NCI-H82 (cell line): ENCODE measurements at regions not wholly inside any gene's neighbourhood (a gene's known extent, or its start where the extent isn't known, plus 50 kb on each side); places are given as distances from the start of the nearest gene placed in this dataset.

Source experiments
- DNase-seq: peaks from one replicate; lab custom pipeline; 2025; lab: John Stamatoyannopoulos, UW

DNA sequence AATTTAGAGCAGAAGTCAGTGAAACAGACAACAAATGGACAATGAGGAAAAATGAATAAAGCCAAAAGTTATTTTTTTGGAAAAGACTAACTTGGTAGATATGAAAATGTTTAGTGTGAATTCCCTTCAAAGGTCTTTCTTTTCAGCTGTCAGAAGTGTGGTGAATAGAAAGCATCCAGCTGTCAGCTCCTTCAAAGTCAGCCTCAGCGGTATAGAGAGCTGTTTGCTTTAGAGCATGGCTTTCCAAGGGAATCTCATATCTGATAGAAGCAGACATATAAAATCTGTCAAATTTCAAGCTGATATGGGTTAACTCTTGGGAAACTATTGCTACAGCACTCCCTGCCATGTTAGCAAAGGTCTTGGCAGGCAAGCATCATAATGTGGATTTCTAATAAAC, 309.3 kb downstream of the CASP12 start:
- no peak for DNase-seq

DNA sequence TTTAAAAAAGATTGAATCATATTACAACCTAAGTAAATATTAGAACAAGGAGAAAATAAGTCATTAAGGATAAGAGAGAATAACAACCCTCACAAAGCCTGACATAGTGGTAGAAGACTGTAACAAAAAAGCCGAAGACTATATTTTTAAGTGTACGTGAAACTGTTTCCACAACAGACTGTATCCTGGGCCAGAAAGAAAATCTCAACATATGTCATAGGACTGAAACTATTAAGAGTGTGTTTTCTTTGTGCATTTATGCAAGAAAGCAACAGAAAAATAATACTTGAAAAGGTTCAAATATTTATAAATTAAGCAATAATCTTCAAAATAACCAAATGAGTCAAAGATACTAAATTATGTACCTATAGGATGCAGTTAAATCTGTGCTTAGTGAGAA, 309.8 kb downstream of the CASP12 start:
- DNase-seq: no peak

DNA sequence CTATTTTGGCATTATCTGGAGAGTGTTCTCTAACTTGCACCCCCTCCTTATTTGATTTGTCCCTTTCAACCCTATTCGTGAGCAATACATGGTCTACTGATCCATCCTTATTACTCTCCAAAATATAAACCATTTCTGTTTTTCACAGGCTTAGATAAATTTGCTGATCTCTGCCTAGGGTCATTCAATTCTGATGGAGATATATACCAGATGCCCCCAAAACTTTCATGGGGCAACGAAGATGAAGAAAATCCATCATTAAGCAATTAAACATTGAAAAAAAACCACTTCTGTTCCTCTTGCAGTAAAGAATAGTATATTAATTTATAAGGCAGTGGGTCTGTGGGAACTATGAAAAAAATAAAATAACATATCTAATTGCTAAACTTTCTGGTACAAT, 313.4 kb downstream of the CASP12 start:
- no peak for DNase-seq

DNA sequence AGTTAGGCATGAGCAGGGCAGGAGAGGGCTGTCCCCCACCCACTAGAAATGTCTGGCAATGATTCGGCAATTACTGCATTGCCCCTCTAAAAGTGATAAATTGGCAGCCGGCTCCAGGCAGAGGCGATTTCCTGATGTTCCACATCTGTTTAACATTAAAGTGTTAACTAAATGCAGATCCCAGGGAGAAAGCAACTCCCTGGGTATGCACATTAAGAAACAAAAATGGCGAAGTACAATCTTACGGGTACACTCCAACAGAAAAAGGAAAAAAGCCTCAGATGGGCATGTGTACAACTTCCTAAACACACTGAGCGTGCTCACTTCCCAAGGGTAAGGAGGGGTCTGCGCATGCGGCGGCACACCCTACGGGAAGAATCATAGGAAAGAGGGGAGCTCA, 314.4 kb downstream of the CASP12 start:
- DNase-seq: no peak

DNA sequence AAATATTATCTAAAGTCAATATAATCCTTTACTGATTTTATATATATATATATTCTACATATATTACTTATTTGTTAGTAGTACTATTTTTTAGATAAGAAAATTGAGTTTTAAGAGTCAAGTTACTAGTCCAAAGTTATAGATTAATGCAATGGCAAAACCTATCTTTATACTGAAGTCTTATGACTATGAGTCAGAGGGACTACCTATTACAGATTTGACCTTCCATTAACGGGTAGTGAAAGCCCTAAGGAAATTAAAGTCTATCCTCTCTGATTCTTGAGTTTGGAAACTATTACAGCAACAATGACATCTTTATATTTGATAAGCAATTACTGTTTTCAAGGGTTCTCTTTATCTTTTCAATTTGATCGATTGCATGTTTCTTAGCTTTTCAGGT, 315.8 kb downstream of the CASP12 start:
- no peak for DNase-seq

DNA sequence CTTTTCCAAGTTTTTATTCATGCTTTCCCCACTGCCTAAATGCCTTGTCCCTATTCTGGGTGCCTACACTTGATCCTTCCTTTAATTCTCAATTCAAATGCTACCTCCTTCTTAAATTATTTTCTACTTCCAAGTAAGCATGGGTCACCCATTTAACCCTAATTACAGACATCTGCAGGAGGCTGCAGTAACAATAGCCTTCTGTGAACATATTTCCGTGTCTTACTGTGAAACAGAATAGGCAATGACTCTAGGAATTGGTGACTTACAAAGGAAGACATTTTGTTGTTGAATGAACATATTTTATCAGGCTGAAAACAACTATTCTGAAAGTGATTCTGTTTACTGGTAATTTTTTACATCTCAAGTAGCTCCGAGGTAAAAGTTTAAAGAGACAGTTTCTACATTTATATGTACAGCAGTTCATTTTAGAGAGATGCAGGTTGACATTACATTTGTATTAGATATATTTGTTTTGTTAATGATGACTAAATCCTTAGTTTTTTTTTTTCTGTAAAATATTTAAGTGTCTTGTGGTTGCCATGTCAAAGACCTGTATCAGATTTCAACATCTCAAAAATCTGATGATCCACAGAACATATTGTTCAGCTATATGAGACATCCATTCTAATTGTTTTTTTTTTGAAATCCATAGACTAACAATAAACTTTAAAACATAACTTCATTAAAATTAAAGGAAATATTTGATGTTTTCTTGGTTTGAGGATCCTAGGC, 316.8 kb downstream of the CASP12 start:
- no peak for DNase-seq

DNA sequence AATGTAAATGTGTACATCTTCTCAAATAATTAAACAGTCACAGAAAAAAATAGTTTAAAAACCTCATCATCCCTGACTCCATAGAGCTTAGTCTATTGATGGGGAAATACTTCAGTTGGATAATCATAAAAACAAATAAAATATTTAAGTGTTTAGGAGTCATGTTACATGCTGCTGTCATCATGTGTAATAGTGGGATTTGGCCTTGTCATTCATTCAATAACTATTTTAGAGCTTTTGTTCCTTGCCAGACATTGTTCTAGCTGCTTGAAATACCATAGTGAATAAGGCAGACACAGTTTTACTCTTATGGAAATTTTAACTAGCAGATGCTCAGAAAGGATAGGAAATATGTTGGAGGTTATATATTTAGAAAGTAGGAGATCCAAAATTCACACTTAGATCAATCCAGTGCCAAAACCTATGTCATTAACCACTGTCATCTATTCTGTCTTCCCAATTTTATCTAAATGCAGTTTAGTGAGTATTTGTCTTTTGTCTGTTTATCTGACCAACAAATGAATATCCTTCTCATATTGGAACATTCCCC, 324.7 kb downstream of the CASP12 start:
- DNase-seq: no peak

DNA sequence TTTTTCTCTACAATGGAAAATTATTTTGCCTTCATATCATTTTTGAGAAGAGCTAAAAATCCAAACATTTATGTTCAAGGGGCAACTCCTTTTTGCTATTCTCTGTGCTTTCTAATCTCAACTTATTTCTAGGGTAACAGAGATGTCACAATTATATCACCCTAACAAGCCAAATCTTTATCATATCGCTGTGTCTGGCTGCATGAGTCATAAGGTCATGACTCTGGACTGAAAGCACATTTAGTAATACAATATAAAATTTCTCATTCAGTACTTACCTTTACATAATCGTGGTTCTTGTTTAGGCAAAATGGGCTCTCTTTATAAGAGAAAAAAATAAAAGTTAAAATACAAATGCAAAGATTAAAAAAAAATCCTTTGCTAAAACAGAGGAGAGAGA, 326.0 kb downstream of the CASP12 start:
- DNase-seq: no peak

DNA sequence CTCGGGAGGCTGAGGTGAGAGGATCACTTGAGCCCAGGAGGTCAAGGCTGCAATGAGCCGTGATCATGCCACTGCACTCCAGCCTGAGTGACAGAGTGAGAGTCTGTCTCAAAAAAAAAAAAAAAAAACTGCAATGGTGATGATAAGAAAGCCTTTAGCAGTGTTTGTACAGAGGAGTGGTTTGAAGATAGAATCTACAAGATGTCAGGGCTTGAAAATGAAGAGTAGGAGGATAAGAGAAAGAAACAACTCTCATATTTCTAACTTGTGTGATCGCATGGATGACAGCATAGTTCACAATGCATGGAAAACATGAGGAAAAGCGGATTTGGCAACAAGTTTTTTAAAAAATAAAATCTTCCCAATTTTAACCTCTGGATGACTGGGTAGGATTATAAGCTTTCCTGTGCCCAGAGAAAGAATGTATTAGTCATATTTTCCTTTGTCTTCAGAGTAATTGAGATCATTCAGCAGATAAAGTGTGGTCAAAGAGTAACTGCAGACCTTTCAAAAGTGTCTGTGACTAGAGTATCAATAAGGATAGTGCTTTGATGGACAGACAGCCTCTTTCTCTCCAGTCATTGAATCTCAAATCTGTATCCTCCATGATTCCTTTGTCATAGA, 328.1 kb downstream of the CASP12 start:
- DNase-seq: no peak

DNA sequence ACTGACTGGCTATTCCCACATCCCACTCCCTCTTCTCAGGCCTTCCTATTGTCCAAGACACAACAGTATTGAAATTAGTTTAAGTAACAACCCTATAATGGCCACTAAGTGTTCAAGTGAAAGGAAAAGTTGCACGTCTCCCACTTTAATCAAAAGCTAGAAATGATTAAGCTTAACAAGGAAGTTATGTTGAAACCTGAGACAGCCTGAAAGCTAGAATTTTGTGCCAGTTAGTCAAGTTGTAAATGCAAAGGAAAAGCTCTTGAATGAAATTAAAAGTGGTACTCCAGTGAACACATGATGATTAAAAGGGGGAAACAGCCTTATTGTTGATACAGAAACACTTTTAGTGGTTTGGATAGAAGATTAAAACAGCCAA, 332.7 kb downstream of the CASP12 start:
- DNase-seq: no peak

DNA sequence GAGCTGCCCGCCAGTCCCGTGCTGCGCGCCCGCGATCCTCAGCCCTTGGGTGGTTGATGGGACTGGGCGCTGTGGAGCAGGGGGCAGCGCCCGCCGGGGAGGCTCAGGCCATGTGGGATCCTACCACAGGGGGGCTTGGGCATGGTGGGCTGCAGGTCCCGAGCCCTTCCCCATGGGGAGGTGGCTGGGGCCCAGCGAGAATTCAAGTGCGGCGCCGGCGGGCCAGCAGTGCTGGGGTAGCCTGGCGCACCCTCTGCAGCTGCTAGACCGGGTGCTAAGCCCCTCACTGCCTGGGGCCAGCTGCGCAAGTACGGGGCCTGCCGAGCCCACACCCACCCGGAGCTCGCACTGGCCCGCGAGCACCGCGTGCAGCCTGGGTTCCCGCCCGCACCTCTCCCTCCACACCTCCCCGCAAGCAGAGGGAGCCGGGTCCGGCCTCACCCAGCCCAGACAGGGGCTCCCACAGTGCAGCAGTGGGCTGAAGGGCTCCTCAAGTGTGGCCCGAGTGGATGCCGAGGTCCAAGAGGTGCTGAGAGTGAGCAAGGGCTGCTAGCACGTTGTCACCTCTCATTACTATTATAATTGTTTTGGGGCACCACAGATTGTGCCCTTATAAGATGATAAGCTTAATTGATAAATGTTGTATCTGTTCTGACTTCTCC, 333.2 kb downstream of the CASP12 start:
- no peak for DNase-seq

DNA sequence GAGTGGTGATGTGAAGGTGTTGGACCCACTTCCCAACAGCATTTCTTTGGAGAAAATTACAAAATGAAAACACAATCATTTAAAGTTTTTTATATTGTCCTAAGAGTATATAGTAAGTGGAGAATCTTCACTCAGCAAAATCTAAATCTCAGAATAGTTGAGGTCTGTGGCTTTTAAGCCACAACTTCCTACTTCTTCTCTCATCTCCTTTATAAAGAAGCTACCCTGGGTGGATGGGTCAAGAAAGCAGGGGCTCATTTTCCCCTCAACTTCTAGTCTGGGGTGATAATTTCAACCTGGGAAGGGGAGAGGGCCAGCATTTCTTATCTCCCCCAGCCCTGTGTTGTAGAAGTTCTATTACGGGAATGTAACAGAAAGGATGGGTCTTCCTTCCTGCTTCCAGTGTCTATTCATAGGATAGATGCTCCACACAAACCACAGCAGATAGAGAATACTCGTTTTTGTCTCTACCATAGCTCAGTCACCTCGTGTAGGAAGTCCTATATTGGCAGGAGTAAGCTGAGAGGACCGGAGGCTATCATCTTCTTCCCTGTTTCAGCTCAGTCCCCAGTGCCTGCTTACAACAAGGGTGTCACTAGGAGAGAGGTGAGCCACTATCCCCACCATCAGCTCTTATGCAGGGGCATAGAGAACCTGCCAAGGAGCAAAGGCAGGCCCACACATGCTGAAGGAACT, 341.5 kb downstream of the CASP12 start:
- no peak for DNase-seq

DNA sequence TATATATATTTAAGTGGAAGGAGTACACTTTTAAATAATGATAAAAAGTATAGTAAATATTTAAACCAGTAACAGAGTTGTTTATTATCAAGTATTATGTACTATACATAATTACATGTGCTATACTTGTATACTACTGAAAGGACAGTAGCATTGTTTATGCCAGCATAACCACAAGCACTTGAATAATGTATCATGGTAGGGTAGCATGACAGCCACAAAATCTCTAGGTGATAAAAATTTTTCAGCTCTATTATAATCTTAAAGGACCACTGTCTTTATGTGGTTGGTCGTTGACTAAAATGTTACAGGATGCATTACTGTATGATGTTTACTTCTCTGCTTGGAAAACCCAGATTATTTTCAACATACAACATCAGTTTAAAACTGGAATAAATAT, 349.2 kb downstream of the CASP12 start:
- no peak for DNase-seq

DNA sequence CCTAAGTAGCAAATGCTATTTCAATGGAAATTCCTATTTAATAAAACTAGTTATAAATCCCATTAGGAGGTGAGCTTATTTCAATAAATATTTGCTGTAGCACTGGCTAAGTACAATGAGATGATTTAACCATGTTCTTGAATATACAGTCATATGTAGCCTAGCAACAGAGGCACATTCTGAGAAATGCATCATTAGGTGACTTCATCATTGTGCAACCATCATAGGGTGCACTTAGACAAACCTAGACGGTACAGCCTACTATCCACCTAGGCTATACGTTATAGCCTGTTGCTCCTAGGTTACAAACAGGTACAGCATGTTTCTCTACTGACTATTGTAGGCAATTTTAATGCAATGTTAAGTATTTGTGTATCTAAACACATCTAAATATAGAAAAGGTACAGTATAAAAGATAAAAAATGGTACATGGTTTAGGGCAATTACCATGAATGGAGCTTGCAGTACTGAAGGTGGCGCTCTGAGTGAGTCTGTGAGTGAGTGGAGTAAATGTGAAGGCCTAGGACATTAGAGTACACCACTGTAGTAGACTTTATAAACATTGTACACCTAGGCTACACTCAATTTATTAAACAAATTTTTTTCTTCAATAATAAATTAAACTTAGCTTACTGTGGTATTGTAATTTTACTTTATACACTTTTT, 350.1 kb downstream of the CASP12 start:
- DNase-seq: no peak

DNA sequence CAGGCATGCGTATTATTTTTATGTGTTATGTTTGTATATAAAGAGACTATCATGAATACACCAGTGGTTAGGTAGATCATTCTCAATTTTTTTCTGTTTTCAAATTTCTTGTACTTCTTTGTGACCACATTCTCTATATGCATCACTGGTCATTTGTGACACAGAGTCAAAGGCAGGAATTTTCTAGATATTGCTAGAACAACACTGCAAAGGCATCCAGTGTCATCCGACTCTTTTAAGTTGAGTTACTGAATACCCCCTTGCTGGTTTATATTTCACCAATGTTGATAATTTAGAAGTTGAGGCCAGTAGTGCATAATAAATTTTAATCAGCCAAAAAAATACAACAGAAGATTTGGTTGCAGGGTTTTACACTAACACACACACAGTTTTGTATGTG, 351.8 kb downstream of the CASP12 start:
- no peak for DNase-seq

DNA sequence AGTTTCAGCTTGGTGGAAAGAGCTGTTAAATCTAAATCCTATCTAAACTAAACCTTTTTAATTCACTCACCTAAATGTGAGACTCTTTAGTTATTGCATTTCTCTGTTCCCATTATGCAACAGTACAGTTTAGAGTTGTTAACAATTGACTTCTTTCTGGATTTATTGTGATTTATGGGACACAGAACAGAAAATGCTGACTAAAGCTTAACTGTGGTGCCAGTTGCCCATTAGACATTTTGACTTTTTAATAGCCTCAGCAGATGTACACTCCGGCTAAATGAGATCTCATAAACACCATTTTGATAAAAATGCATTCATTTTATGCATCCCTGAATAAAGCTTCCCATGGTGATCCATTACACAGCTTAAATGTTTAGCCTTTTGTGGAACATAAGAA, 356.6 kb downstream of the CASP12 start:
- no peak for DNase-seq

DNA sequence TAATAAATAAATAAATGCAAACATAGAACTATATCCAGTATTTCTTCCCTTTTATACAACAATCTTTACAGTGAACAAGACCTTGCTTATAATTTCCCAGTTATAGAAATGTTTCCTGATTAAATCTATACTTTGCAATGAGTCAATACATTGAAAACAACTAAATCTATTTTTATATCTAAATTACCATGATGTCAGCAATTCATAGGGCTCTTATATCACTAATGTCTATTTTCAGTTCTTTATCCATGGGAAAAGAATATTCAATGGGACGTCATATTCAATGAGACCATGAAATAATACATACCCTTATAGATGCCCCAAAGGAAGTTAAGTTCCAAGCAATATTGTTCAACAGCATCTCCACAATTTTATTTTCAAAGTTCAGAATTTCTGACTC, 359.9 kb downstream of the CASP12 start:
- no peak for DNase-seq

DNA sequence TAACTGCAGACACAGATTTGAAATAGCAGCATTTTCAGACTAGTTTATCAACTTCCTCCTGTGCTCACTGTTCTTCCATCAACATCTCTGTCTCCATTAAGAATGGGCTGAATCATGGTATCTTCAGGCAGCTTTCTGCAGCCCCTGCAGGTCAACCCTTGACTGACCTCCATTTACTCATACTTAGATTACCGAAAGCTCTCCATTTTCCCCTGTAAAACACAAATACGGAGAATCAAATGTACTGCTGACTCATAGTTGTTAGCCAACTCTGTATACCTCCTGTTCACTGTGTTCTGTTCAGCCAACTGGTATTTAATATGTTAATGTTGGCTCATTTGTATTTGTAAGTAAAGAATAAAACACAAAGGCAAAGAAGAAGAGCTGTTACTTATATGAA, 364.0 kb downstream of the CASP12 start:
- no peak for DNase-seq

DNA sequence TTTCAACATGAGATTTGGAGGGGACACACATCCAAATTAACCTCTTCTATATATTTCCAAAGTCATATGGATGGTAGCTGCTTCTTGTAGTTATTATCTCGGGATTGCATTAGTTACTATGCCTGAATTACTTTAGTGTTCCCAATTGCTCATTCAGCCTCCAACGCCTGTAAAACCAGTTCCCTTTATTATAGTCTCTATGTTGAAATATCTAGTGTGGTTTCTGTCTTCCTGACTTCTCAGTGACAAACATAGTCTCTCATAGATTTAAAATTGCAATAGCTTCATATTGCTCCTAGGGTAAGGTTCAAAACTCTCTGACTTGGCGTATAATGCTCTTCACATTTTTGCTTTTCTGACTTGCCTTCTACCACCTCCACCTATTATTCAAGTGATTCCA, 366.4 kb downstream of the CASP12 start:
- no peak for DNase-seq

DNA sequence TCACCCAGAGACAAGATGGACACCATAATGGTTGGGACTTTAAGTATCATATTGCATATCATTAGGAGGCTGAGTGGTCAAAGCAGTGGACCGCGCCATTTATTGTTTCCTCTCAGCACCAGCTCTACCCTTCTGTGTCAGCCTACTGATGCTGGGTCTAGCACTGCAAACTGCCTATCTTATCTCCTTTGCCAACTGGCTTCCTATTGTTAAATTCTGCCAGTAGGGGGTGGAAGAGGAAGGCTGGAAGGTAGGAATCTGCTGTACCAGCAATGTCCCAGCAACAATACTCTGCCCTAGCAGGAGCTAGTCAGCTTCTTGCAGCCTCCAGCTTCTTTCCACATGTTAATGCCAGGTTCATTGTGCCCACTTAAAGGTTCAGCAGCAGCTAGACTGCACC, 367.1 kb upstream of the PDGFD start:
- DNase-seq: peak; percentile 14

DNA sequence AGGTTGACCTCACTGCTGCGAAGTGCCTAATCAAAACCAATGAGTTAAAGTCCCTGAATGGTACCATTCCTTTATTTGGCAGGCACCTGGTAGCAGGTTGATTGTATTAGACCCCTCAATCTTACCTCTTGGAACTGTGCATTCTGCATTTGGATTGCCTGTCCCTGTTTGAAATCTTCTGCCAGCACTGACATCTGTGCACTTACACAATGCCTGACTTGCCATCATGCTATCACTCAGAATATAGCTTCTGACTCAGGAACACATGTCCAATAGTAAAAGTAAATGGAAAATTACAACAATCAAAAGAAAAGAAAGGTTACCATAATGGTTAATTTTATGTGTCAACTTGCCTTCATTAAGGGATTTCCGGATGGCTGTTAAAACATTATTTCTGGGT, 366.0 kb upstream of the PDGFD start:
- DNase-seq: no peak

DNA sequence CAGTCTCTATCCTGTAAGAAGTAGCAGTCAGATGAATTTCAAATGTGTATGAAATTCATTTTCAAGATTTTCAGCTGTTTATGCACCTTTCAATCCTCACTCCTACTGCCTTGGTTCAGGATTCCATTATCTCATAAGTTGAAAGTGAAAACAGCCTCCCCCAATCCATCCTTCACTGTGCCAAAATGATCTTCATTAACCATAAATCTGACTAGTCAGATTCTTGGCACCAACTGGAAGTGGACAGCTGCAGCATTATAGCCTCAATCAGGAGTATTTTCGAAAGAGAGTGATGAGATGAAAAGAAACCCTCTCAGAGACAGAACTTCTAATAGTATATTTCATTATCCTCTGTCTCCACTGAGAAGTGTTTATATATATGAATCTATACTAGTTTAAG, 365.3 kb upstream of the PDGFD start:
- DNase-seq: peak; percentile 42
